GM23338 (cell line): ENCODE measurements at regions not wholly inside any gene's neighbourhood (a gene's known extent, or its start where the extent isn't known, plus 50 kb on each side); places are given as distances from the start of the nearest gene placed in this dataset.

Experiments used
- EZH2phosphoT487 ChIP-seq: fragments of 200-600 bp; sonication (generic); IDR thresholded peaks from one replicate; pipeline ENCODE4 v1.8.1; 2018; ENCODE audit warnings: antibody characterized with exemption; ENCODE audit not compliant: unreplicated experiment
- TF ChIP-seq, protein P1 (sequence below), 2 experiments: fragments of 200-600 bp in 1 of 2; sonication (generic) in 1 of 2; conservative IDR thresholded peaks; 2 replicates each; pipeline versions ENCODE4 v1.5.1 to v1.6.1; 2016 to 2017; ENCODE audit warnings: antibody characterized with exemption in 2 of 2, low read depth in 2 of 2, mild to moderate bottlenecking in 2 of 2, moderate library complexity in 1 of 2

DNA sequence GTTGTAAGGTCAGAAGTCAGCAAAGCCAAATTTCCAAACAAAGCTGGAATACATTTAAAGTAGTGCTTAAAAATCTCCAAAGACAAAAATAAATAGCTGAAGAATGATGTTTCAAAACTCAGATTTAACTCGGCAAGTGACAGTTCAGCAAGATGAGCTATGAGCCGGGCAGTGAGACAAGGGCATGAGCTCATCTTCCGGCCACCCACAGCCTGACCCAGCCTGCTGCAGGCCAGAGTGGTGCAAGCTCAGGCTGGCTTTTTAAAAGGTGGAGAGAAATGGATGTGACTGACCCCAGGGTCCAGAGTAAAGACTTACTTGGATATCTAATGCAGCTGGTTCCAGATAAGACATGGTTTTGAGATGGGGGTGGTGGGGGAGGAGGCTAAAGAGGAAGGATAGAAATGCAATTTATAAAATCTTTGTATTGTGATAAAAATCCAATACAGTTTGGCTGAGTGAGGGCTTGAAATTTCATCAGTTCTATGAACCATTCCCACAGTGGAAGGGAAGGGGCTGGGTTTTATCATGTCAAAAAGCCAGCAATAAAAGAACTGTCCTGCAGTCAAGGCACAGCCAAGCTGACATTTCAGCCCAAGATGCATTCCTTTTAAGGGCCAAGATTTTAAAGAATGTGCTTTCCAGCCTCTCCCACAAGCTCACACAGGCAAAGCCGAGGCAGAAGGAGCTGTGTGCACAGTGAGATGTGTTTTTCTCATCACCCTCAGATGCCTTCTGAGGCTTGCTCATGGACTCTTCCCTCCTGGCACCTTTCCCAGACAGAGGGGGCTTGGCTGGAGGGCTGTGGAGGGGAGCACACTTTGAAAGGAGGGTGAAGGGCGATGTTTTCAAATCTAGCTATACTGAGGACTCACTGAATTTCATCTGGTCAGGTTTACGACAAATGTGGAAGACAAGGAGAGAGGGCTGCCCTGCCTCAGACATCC, 97.9 kb upstream of the KLHL29 start:
- TF ChIP-seq, protein P1, sequence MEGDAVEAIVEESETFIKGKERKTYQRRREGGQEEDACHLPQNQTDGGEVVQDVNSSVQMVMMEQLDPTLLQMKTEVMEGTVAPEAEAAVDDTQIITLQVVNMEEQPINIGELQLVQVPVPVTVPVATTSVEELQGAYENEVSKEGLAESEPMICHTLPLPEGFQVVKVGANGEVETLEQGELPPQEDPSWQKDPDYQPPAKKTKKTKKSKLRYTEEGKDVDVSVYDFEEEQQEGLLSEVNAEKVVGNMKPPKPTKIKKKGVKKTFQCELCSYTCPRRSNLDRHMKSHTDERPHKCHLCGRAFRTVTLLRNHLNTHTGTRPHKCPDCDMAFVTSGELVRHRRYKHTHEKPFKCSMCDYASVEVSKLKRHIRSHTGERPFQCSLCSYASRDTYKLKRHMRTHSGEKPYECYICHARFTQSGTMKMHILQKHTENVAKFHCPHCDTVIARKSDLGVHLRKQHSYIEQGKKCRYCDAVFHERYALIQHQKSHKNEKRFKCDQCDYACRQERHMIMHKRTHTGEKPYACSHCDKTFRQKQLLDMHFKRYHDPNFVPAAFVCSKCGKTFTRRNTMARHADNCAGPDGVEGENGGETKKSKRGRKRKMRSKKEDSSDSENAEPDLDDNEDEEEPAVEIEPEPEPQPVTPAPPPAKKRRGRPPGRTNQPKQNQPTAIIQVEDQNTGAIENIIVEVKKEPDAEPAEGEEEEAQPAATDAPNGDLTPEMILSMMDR (conservative IDR thresholded peaks at IDR 0.05; ENCODE audit: low read depth in 2 of 2), result no peak
- no peak for TF ChIP-seq EZH2phosphoT487
